T47D (cell line): ENCODE measurements at regions not wholly inside any gene's neighbourhood (a gene's known extent, or its start where the extent isn't known, plus 50 kb on each side); places are given as distances from the start of the nearest gene placed in this dataset.

Experiments used
- DNase-seq, 2 experiments: peaks; one replicate each; pipeline versions ENCODE4 v3.0.0 to v3.0.0-alpha.2; 2011 to 2012; ENCODE audit warnings: low read depth in 1 of 2, low spot score in 1 of 2
- JUND ChIP-seq: IDR thresholded peaks from 2 replicates; pipeline ENCODE4 v1.6.1; 2012; ENCODE audit warnings: low read depth
- in situ Hi-C: cut with HindIII; loops from 2 replicates; pipeline ENCODE4 v1.10.0; 2016; ENCODE audit warnings: low sequenced_read_pairs, low pct_unique_long_range_greater_than_20kb

DNA sequence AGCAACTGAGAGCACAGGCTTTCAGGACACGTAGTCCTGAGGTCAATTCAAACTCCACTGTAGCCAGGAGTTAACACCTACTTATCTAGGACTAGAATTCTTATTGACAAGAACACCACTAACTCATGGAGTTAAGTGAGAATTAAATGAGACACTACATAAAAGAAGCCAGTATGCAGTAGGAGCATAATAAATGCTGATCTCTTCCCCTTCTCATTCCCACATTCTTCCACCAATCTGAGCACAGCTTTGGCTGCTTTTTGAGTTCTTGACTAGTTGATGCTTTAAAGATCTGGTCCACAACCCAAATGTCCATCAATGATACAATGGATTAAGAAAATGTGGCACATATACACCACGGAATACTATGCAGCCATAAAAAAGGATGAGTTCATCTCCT lies 55.2 kb downstream of the TTC32 start:
- no peak for TF ChIP-seq JUND
- in situ Hi-C loops = no loop called here
- DNase-seq = no peak

DNA sequence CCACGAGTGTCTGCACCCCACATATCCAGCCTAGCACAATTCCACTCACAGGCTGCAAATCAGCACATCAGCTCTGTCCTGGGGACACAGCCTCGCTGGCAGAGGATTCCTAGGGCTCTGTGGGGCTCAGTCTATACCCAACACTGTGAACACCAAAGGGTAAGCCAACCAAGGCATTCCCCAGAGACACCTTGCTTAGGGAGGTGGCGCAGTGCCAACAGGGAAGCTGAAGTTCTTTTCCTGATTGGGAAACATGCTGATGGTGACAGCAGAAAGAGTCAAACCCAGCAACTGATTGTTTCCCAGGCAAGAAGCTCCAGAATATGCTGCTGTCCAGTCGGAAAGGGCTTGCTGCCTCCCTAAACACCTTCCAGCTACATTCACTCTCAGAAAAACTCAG lies 55.8 kb downstream of the TTC32 start:
- no peak for DNase-seq
- no peak for TF ChIP-seq JUND
- in situ Hi-C loops = no loop called here

DNA sequence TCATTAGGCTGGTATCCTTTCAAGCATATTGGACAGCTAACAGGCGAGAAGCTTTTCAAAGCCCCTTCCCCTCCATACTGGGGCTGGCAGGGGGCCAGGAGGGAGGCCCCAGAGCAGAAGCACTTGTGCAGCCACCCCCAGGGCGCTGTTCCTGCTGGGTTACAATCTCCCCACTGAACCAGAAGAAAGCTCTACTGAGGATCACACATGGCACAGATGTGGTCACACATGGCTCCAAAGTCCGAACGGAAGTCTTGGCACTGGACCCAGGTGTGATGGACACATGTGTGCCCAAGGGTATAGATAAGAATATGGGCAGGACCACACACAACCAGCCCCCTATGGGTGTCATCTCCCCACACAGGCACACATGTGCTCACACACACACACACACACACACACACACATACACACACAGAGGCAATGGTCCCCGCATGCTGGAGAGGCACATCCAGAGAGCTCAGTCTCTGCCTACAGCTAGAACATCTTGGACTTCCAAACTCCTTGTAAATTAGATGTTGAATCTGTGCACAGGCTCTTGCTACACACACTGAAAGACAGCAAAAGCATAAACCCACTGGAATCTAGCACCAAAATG lies 56.4 kb downstream of the TTC32 start:
- in situ Hi-C loops = no loop called here
- TF ChIP-seq JUND = no peak
- DNase-seq = no peak

GRCh38 chr2:19844750-19845149 lies 57.0 kb downstream of the TTC32 start:
- in situ Hi-C loops = no loop called here
- no peak for TF ChIP-seq JUND
- DNase-seq = no peak

GRCh38 chr2:19843992-19844515 lies 57.7 kb downstream of the TTC32 start:
- in situ Hi-C loops = no loop called here
- DNase-seq = no peak
- TF ChIP-seq JUND = no peak

GRCh38 chr2:19841918-19842693 lies 59.7 kb downstream of the TTC32 start:
- DNase-seq = no peak
- TF ChIP-seq JUND = no peak
- in situ Hi-C loops = no loop called here

DNA sequence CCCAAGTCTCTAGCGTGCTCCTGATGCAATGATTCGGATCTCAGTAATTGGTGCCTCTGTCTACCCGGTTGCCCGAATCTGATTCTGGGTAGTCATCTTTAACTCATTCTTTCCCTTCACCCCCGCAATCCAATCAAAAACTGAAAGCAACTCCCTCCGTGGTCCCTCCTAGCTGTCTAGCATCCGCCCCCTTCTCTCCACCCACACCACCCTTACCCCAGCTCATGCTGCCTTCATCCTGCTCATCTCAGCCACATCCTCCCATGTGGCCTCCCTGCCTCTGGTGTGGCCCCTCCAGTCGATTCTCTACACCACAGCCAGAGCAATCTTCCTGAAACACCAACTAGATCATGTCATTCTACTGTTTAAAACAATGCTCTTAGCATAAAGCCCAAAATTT lies 62.3 kb downstream of the TTC32 start:
- DNase-seq = no peak
- TF ChIP-seq JUND = no peak
- in situ Hi-C loops = no loop called here

DNA sequence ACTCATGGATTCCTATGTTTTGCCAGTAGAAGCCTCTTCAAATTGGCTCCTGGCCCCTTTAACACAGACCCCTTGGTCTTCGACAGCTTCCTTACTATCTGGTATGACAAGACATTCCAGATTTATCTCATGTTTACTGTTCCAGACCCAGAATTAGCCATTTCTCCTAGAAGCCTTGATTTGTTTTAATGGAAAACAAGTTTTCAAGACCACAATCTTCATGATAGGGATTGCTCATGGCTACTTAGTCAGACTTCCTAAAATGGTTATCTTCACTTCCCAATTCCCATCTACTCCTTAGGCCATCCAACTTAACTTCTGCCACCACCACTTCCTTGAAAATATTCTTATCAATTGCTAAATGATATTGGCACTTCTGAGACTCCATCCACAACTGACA lies 63.2 kb downstream of the TTC32 start:
- DNase-seq = no peak
- in situ Hi-C loops = no loop called here
- no peak for TF ChIP-seq JUND

DNA sequence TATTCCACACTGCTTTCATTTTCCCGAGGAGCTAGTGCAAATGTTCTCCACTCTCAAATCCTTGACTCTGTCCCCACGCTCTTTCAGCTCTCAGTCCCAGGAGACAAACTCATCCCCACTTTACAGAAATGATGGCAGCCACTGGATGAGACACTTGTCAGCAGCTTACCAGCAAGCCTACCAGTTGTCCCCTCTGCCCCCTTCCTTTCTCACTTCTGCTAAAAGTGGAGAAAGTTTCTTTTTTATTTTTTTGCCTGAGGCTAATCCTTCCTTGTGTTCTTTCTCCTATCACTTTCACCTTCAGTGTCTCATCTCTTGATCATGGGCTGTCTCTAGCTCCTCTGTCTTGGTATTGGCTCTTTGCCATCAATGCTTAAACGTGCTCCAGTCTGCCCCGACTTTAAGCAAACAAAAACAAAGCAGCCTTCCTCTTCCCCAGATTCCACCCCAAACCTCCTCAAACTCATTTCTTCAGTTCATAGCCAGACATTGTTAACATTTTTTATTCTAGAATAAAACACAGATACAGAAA lies 64.5 kb downstream of the TTC32 start:
- no peak for TF ChIP-seq JUND
- in situ Hi-C loops = no loop called here
- DNase-seq = no peak

DNA sequence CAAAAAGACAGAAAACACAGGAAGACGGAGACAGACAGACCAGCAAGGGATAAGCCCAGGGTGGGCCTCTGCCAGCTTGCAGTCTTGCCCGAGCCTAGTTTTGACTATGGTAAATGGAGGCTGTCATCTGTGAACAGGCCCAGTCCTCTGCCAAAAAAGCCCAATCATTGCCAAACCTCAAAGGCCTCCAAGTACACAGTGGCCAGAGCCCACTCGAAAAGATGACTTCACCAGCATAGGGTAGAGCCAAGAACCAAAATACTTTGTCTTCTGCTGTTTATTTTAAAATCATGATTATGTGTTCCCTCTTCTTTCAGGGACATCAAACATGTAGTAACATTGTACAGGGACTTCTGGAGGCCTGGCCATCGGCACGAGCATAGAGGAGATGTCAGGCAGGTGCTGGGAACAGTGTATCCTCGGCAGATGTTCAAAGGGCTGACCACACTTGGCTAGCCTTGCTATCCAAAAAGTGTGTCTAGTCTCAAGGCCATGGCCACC lies 66.0 kb downstream of the TTC32 start:
- DNase-seq = no peak
- in situ Hi-C loops = no loop called here
- TF ChIP-seq JUND = no peak

- no peak for TF ChIP-seq JUND
- in situ Hi-C loops = no loop called here
- no peak for DNase-seq
These were observed 67.8 kb downstream of the TTC32 start for GRCh38 chr2:19833978-19834377.

DNA sequence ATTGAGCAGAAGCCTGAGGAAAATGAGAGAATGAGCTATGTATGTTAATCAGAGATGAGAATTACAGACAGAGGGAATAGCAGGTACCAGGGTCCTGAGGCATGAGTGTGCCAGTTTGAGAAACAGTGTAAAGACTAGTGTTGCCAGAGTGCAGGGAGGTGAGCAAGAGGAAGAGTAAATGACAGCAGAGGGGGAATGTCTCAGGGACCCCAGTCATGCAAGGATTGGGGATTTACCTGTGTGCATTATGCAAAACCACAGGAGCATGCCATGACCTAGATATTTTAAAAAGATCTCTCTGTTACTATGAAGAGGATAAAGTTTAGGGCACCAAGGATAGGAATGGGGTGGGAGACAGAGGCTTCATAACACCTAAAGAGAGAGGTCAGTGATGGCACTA lies 72.1 kb downstream of the TTC32 start:
- no peak for DNase-seq
- in situ Hi-C loops = no loop called here
- no peak for TF ChIP-seq JUND

DNA sequence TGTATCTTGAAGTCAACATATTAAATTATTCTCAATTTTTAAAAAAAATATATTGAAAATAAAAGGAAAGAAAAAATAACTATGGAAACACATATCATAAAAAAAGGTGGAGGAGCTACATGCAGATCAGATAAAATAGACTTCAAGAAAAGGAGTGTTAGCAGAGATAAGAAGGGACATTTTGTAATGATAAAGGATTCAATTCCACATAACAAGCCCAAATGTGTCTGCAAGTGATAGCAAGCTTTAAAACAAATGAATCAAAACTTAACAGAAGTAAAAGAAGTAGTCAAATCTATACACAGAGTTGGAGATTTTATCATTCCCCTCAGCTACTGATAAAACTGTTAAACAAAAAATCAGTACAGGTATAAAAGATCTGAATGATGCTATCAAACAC lies 74.9 kb downstream of the TTC32 start:
- no peak for DNase-seq
- in situ Hi-C loops = no loop called here
- no peak for TF ChIP-seq JUND
